HEK293 (cell line): ENCODE measurements at regions not wholly inside any gene's neighbourhood (a gene's known extent, or its start where the extent isn't known, plus 50 kb on each side); places are given as distances from the start of the nearest gene placed in this dataset.

Experiments used
- CTCF ChIA-PET: fragments of 350-600 bp; formaldehyde crosslinking; extraction: SDS; loops from one replicate; lab custom pipeline; 2021; ENCODE audit warnings: antibody characterized with exemption; lab: Yijun Ruan, JAX
- POLR2A ChIA-PET: fragments of 300-600 bp; formaldehyde crosslinking; extraction: SDS; loops from one replicate; lab custom pipeline; 2020; ENCODE audit warnings: antibody characterized with exemption, inconsistent platforms; lab: Yijun Ruan, JAX
- H3K27ac ChIP-seq: fragments of 200-500 bp; sonication (Bioruptor generic); 2 replicates; pipeline ENCODE4 v1.5.1; 2014; ENCODE audit warnings: low read depth, low read length, control low read depth, inconsistent platforms; ENCODE audit errors: extremely low read depth
- H3K36me3 ChIP-seq, 2 experiments: fragments of 200-500 bp in 1 of 2; sonication (Bioruptor generic) in 1 of 2; 1 replicate in 1 of 2; 2 replicates in 1 of 2; pipeline ENCODE4 v1.5.1; 2014 to 2017; ENCODE audit warnings: inconsistent platforms in 2 of 2, low read length in 2 of 2; ENCODE audit not compliant: control insufficient read depth in 2 of 2, insufficient read depth in 1 of 2
- H3K4me1 ChIP-seq: fragments of 200-500 bp; sonication (Bioruptor generic); 2 replicates; pipeline ENCODE4 v1.5.1; 2014; ENCODE audit warnings: mild to moderate bottlenecking, low read length, inconsistent platforms; ENCODE audit not compliant: control insufficient read depth, insufficient read depth
- H3K4me3 ChIP-seq: 2 replicates; pipeline ENCODE4 v1.5.1; 2011; ENCODE audit warnings: low read depth, mild to moderate bottlenecking, control low read depth, low read length, moderate library complexity
- H3K9me3 ChIP-seq: fragments of 200-500 bp; sonication (Bioruptor generic); 2 replicates; pipeline ENCODE4 v1.5.1; 2014; ENCODE audit warnings: low read depth, low read length, inconsistent platforms; ENCODE audit not compliant: control insufficient read depth, insufficient read depth
- HOXA7 ChIP-seq: sonication (generic); formaldehyde crosslinking; IDR thresholded peaks from 2 replicates; pipeline ENCODE4 v1.8.1; 2022; ENCODE audit warnings: missing genetic modification reagents, borderline replicate concordance
- KLF1 ChIP-seq: fragments of 450-650 bp; formaldehyde crosslinking; IDR thresholded peaks from 2 replicates; pipeline ENCODE4 v1.5.1; 2016; ENCODE audit warnings: missing biosample characterization, missing genetic modification characterization
- RBAK ChIP-seq: fragments of 450-650 bp; formaldehyde crosslinking; IDR thresholded peaks from 2 replicates; pipeline ENCODE4 v1.5.1; 2016; ENCODE audit warnings: missing biosample characterization, missing genetic modification characterization
- YY1 ChIP-seq: fragments of 450-650 bp; formaldehyde crosslinking; IDR thresholded peaks from 2 replicates; pipeline ENCODE4 v1.5.1; 2018; ENCODE audit warnings: missing biosample characterization, missing genetic modification characterization
- ZBTB20 ChIP-seq: fragments of 450-650 bp; formaldehyde crosslinking; IDR thresholded peaks from 2 replicates; pipeline ENCODE4 v1.5.1; 2016; ENCODE audit warnings: missing biosample characterization, missing genetic modification characterization
- ZBTB21 ChIP-seq: fragments of 450-650 bp; formaldehyde crosslinking; IDR thresholded peaks from 2 replicates; pipeline ENCODE4 v1.5.1; 2017; ENCODE audit warnings: missing biosample characterization, missing genetic modification characterization
- ZBTB48 ChIP-seq: fragments of 450-650 bp; formaldehyde crosslinking; IDR thresholded peaks from 2 replicates; pipeline ENCODE4 v1.5.1; 2016; ENCODE audit warnings: missing biosample characterization, missing genetic modification characterization
- ZNF140 ChIP-seq: fragments of 450-650 bp; formaldehyde crosslinking; IDR thresholded peaks from 2 replicates; pipeline ENCODE4 v1.5.1; 2016; ENCODE audit warnings: missing biosample characterization, missing genetic modification characterization
- ZNF16 ChIP-seq: fragments of 450-650 bp; formaldehyde crosslinking; IDR thresholded peaks from 2 replicates; pipeline ENCODE4 v1.5.1; 2016; ENCODE audit warnings: low read depth, missing biosample characterization, missing genetic modification characterization
- ZNF175 ChIP-seq: fragments of 450-650 bp; formaldehyde crosslinking; IDR thresholded peaks from 2 replicates; pipeline ENCODE4 v1.5.1; 2016; ENCODE audit warnings: missing biosample characterization, missing genetic modification characterization
- ZNF366 ChIP-seq: fragments of 450-650 bp; formaldehyde crosslinking; conservative IDR thresholded peaks from 2 replicates; pipeline ENCODE4 v1.5.1; 2016; ENCODE audit warnings: missing biosample characterization, missing genetic modification characterization
- ZNF518A ChIP-seq: fragments of 450-650 bp; formaldehyde crosslinking; conservative IDR thresholded peaks from 2 replicates; pipeline ENCODE4 v1.5.1; 2016; ENCODE audit warnings: low read depth, missing biosample characterization, missing genetic modification characterization
- ZNF530 ChIP-seq: fragments of 450-650 bp; formaldehyde crosslinking; IDR thresholded peaks from 2 replicates; pipeline ENCODE4 v1.5.1; 2016; ENCODE audit warnings: low read depth, missing biosample characterization, missing genetic modification characterization
- ZNF600 ChIP-seq: fragments of 450-650 bp; formaldehyde crosslinking; IDR thresholded peaks from 2 replicates; pipeline ENCODE4 v1.5.1; 2016; ENCODE audit warnings: missing biosample characterization, missing genetic modification characterization
- ZNF623 ChIP-seq: fragments of 450-650 bp; formaldehyde crosslinking; IDR thresholded peaks from 2 replicates; pipeline ENCODE4 v1.5.1; 2016; ENCODE audit warnings: missing biosample characterization, missing genetic modification characterization
- ZNF654 ChIP-seq: fragments of 450-650 bp; formaldehyde crosslinking; IDR thresholded peaks from 2 replicates; pipeline ENCODE4 v1.5.1; 2016; ENCODE audit warnings: low read depth, missing biosample characterization, missing genetic modification characterization
- ZNF701 ChIP-seq: fragments of 450-650 bp; formaldehyde crosslinking; IDR thresholded peaks from 2 replicates; pipeline ENCODE4 v1.5.1; 2016; ENCODE audit warnings: missing biosample characterization, missing genetic modification characterization
- ZNF707 ChIP-seq: fragments of 450-650 bp; formaldehyde crosslinking; IDR thresholded peaks from 2 replicates; pipeline ENCODE4 v1.5.1; 2016; ENCODE audit warnings: missing biosample characterization, missing genetic modification characterization
- ZNF768 ChIP-seq: fragments of 450-650 bp; formaldehyde crosslinking; IDR thresholded peaks from 2 replicates; pipeline ENCODE4 v1.5.1; 2018; ENCODE audit warnings: missing biosample characterization, mild to moderate bottlenecking, missing genetic modification characterization
- ZSCAN23 ChIP-seq: fragments of 450-650 bp; formaldehyde crosslinking; IDR thresholded peaks from 2 replicates; pipeline ENCODE4 v1.5.1; 2016; ENCODE audit warnings: missing biosample characterization, missing genetic modification characterization
- TF ChIP-seq, protein P1 (sequence below): fragments of 450-650 bp; formaldehyde crosslinking; IDR thresholded peaks from 2 replicates; pipeline ENCODE4 v1.5.1; 2016; ENCODE audit warnings: missing biosample characterization, missing genetic modification characterization
- TF ChIP-seq, protein P2 (sequence below): fragments of 450-650 bp; formaldehyde crosslinking; IDR thresholded peaks from 2 replicates; pipeline ENCODE4 v1.5.1; 2016; ENCODE audit warnings: missing biosample characterization, missing genetic modification characterization, borderline replicate concordance
- TF ChIP-seq, protein P3 (sequence below): IDR thresholded peaks from 2 replicates; pipeline ENCODE4 v1.6.1; 2011; ENCODE audit warnings: mild to moderate bottlenecking, low read depth, low read length, borderline replicate concordance

DNA sequence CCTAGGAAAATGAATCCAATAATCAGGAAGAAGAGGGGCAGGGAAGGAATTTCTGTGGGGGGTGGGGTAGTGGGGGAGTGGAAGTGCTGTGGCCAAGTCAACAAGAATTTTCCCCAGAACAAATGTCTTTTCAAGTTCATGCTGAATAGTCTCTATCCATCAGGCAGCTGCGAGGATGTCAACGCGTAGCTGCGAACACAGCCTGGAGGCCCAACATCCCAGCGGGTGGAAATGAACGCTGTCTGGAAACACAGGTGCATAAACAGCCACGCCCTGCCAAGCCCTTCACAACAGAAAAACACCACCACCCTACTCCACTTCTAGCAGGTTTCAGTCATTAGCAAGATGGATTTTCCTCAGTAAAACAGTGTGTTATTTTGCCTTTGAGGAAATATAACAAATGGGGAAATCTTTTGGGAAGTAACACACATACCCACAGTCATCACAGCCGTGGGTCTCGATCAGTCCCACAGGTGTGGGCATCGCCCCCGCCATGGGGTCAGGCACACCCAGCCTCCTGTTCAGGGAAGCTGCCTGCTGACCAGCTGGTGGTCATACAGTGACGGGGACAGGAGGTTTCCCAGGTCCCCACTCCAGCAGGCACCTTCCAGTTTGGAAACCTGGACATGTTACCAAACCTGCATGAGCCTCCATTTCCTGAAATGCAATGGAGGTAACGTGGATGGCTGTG is 112.1 kb upstream of the THBS2 start:
- no peak for TF ChIP-seq YY1 (tag by site-specific recombination)
- TF ChIP-seq ZSCAN23 (tag by site-specific recombination) = no peak
- no peak for TF ChIP-seq ZNF175 (tag by site-specific recombination)
- no peak for TF ChIP-seq ZNF701
- TF ChIP-seq ZBTB21 (tag by site-specific recombination) = no peak
- TF ChIP-seq ZNF518A = no peak
- no peak for TF ChIP-seq ZNF600 (tag by site-specific recombination)
- TF ChIP-seq ZBTB20 = no peak
- no peak for TF ChIP-seq ZBTB48
- TF ChIP-seq, protein P1, sequence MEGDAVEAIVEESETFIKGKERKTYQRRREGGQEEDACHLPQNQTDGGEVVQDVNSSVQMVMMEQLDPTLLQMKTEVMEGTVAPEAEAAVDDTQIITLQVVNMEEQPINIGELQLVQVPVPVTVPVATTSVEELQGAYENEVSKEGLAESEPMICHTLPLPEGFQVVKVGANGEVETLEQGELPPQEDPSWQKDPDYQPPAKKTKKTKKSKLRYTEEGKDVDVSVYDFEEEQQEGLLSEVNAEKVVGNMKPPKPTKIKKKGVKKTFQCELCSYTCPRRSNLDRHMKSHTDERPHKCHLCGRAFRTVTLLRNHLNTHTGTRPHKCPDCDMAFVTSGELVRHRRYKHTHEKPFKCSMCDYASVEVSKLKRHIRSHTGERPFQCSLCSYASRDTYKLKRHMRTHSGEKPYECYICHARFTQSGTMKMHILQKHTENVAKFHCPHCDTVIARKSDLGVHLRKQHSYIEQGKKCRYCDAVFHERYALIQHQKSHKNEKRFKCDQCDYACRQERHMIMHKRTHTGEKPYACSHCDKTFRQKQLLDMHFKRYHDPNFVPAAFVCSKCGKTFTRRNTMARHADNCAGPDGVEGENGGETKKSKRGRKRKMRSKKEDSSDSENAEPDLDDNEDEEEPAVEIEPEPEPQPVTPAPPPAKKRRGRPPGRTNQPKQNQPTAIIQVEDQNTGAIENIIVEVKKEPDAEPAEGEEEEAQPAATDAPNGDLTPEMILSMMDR (tag by site-specific recombination) = no peak
- TF ChIP-seq, protein P2, sequence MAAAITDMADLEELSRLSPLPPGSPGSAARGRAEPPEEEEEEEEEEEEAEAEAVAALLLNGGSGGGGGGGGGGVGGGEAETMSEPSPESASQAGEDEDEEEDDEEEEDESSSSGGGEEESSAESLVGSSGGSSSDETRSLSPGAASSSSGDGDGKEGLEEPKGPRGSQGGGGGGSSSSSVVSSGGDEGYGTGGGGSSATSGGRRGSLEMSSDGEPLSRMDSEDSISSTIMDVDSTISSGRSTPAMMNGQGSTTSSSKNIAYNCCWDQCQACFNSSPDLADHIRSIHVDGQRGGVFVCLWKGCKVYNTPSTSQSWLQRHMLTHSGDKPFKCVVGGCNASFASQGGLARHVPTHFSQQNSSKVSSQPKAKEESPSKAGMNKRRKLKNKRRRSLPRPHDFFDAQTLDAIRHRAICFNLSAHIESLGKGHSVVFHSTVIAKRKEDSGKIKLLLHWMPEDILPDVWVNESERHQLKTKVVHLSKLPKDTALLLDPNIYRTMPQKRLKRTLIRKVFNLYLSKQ (tag by site-specific recombination) = no peak
- no peak for TF ChIP-seq ZNF366 (tag by site-specific recombination)
- TF ChIP-seq ZNF654 (tag by site-specific recombination) = no peak
- no peak for TF ChIP-seq ZNF530 (tag by site-specific recombination)
- no peaks in the 10 kb centered on the region for H3K4me1 ChIP-seq
- ChIA-PET CTCF (no interaction called here), POLR2A (no interaction called here)
- H3K36me3 ChIP-seq = no peaks in the 10 kb centered on the region
- no peaks in the 10 kb centered on the region for H3K9me3 ChIP-seq
- H3K4me3 ChIP-seq = no peak overlapping the region
- H3K27ac ChIP-seq = no peak overlapping the region

DNA sequence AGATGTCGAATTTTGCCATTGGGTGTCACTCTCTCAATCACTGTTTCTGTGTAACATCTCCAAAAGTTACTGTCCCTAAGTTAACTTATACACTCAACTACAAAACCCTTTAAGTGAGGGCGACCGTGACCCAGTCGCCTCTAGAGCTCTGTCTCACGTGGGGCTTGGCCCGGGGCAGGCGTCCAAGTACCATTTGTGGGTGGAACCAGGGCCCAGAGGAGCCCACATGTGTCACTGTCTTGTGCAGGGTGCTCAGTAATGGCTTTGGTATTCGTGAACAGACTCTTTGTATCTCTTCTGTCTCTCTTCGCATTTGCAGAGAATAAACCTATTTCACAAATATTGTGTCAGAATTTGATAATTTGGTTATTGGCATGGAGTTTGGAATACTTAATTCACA is 109.9 kb upstream of the THBS2 start:
- TF ChIP-seq ZNF707 (tag by site-specific recombination) (no peak), RBAK (no peak), ZNF140 (tag by site-specific recombination) (no peak), ZNF16 (no peak), KLF1 (tag by site-specific recombination) (no peak), ZNF623 (tag by site-specific recombination) (no peak), ZNF768 (no peak), HOXA7 (CRISPR knock-in tag) (no peak)
- TF ChIP-seq, protein P3, sequence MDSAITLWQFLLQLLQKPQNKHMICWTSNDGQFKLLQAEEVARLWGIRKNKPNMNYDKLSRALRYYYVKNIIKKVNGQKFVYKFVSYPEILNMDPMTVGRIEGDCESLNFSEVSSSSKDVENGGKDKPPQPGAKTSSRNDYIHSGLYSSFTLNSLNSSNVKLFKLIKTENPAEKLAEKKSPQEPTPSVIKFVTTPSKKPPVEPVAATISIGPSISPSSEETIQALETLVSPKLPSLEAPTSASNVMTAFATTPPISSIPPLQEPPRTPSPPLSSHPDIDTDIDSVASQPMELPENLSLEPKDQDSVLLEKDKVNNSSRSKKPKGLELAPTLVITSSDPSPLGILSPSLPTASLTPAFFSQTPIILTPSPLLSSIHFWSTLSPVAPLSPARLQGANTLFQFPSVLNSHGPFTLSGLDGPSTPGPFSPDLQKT = no peak
- TF ChIP-seq, all 188 proteins: peak for 0
- Histone ChIP-seq H3K36me3 (no peaks in the 10 kb centered on the region), H3K9me3 (no peaks in the 10 kb centered on the region), H3K27ac (no peak overlapping the region), H3K4me1 (no peaks in the 10 kb centered on the region), H3K4me3 (no peak overlapping the region)
- CTCF ChIA-PET = no interaction called here
- POLR2A ChIA-PET = no interaction called here
